GM21619 (cell line): ENCODE measurements at regions not wholly inside any gene's neighbourhood (a gene's known extent, or its start where the extent isn't known, plus 50 kb on each side); places are given as distances from the start of the nearest gene placed in this dataset.
"Not testable (repeated sequence)": the region's sequence is repeated elsewhere in the genome, so short reads cannot be mapped to it uniquely, and the experiment has no call there.

ENCODE experiments used
- ATAC-seq: cut with Tn5 transposase; IDR thresholded peaks from one replicate; pipeline ENCODE4 v1.9.1; 2021; ENCODE audit not compliant: unreplicated experiment

DNA sequence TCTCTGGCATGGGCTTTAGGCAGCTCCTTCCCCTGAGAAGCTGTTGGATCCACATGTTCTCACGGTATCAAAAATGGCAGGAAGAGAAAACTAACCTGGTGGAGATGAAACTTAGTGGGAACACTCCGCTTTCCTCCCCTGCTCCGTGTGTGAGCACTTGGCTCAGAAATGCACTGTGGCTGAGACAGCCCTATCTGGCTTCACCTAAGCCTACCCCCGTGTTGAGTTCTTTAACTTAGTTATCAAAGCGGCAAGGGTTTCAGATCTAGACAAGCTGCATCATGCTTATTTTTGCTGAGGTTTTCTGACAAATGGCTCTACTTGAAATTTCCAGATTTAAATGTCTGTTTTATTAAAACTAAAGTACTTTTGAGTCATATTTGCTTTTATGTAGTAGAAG lies 221.6 kb upstream of the PLGLB2 start:
- ATAC-seq: not testable (repeated sequence)

DNA sequence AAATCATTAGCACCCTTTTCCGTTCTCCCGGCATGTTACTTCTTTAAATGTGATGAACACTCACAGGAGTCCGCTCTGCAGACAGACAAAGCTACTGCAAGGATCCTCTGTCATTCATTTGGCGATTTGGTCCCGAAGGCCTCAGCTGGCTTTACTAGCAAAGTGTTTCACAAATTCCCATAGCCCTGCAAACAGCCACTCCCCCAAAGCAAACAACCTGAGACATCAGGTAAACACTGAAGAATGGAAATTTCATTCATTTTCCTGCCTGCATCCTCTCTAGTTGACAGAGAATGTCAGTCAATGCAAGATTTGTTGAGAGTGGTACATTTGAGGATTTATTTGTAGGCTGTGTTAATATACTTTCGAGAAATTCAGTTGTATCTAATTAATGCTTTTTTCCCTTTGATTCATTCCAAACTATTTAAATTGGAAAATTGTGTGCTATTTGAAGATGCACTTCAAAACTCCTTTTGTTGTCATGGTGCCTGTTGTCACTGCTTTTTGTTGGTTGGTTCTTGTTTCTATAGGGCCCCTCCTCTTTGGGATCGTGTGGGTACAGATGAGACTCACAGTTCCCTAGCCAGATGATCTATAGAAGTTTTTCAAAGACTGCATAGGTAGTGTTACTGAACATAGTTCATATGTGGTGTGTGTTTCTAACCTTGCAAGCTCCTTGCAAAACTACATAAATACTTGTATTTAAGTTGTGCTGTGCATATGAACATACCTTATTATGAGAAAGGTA lies 215.7 kb upstream of the PLGLB2 start:
- not testable (repeated sequence) for ATAC-seq

DNA sequence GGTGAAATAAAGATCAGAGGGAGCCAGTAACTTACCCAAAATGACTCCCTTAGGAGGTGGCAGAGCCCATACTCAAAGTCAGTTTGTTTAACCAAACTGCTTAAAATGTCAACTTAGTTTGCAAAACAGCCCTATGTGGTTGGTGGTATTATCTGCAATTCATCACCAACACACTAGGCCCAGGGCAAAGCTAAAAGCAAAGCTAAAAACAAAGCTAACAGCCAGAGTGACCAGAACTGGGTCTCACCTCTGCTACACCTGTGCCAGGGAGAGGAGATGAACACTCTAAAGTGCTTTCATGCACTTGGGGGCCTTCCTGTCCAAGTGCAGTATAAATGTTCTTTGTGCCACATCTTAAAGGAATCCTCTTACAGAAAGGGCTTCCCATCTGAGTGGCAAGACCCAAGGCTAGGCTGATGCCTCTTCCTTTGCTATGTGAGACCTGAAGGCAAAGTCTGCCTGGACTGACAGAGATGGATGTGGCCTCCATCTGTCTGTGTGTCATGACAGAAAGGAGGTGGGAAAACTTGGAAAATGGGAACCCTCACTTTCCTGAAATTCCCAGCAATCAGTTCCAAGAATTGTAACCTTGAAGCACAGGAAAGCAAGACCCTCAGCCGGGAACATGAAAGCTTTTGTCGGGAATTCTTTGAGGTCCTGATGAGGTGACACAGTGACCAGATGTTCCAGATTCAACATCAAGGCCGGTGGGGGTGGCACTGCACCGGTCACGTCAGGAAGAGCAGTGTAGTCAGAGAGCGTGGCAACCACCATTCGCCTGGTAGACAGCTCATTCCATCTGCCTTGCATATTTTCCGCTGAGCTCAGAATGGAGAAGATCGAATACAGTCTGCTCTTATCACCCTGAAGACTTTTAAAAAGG lies 214.3 kb upstream of the PLGLB2 start:
- not testable (repeated sequence) for ATAC-seq

DNA sequence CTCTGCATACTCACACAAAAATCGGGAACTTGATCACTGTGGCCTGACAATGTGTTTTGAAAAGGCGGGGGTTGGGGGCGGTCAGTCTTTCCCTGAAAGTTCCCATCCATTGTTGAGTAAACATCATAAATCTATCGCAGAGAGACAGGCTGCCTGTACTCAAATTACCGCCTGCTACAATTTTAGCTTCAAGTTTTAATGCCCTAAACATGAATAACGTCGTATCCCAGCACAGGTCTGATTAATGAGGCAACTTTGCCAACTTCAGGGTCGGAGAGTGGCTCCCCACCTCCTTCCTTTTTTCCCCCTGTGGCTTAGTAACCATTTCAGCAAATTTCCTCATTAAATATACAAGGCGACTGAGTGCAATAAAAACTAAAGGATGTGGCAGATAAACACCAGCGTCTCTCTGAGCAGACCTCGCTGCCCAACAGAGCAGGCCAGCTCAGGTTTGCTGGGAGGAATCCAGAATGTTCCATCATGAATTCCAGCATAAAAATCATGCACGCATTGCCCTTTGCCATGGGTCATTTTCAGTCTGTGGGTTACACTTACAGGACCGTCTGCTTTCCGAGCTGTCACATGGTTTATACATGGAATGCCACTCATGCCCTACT lies 213.5 kb upstream of the PLGLB2 start:
- ATAC-seq: not testable (repeated sequence)

DNA sequence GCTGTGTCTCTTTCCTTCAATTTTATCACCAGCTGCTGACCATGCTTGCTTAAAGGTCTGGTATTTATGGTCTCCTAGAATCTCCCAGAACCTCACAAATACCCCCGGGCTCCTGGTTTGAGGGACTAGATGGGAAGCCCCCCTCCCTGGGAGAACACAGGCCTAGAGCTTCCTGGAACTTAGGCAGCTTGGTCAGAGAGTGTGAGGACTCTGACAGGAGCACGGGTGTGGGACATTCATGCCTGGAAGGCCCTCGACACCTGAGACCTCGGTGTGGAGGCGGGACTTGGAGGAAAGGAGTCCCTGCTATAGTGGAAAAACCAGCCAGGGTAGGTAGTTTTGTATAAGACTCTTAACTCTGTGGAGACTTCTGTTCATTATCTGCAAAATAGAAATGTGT lies 211.5 kb upstream of the PLGLB2 start:
- ATAC-seq: not testable (repeated sequence)

DNA sequence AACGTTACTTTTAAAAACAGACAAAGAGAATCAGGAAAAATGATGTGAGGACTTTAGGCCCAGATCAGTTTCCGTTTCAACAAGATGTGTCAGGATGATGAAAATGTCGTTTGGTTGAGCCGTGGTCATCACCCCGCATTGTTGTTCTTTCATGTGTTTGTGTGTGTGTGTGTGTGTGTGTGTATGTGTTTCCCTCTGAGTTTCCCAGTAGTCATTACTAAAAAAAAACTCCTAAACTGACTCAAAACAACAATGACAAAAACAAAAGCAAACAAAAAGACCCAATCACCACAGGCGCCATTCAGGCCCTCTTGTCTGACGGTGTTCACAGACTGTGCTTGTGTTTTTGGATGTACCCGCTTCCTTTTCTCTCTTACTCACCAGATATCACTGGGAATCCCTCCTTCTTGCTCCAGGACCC lies 210.6 kb upstream of the PLGLB2 start:
- ATAC-seq: not testable (repeated sequence)

DNA sequence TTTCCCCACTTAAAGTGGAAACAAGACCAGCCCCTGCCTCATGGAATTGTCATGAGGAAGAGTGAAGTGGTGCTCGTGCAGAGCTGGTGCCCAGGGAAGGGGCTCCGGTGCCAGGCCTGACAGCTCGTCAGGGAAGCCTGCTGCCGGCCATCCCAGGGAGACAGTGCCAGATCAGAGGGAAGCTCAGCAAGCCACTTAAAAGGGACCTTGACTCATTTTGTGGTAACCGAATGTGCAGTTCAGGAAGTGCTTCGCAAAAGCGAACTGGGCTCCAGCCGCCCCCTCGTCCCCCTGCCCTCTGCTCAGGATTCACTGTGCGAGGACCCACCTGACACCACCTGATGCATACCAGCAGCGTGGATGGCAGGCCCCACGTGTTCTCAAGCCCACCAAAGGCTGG lies 209.6 kb upstream of the PLGLB2 start:
- ATAC-seq: not testable (repeated sequence)

DNA sequence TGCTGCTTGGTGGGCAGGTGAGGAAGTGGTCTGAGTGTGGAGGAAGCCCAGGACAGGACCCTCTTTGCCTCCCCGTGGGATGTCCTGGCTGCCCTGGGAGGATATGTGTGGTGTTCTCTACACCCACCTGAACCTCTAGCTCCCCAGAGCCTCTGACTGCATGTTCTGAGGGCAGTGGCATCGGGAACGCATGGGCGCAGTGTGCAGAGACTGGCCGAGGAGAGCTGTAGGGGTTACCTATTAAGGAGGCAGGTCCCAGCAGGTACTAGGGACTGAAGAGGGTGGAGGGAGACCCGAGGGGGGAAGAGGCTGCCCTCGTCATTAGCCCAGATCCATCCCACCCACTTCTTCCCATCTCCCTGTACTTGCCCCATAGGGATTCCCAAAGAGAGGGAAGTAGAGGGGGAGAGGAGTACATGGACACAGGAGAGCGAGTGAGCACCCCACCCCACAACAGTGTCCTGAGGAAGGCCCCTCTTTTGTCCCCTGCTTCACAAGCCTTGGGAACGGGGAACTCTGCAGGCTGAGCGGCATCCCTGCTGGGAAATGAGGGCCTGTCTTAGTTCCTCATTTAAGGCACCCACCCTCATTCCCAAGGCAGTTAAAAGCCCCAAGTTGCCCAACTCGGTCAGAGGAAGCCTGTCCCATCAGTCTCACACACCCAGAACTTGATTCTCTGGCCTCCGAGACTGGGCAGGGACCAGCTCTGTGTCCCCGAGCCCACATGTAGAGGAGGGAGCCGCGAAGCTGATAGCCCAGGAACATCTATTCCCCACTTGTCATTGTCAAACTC lies 208.5 kb upstream of the PLGLB2 start:
- ATAC-seq: not testable (repeated sequence)

DNA sequence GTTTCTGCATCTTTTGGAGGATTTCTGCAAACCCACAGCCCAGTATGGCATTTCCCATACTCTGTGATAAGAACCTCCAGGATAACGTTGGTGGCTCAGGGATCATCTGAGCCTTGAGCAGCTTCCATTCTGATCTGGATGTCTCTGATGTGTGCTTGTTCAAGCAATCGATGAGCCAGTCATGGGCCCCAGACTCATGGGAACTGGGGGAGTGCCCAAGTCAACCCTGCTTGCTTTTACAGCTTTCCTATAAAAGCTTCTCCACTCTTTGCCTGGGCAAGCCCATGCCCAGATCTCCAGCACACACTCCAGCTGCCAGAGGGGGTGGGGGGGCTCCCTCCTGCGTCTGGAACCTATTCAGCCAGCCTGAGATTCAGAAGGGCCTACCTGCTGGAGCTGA lies 207.6 kb upstream of the PLGLB2 start:
- not testable (repeated sequence) for ATAC-seq

DNA sequence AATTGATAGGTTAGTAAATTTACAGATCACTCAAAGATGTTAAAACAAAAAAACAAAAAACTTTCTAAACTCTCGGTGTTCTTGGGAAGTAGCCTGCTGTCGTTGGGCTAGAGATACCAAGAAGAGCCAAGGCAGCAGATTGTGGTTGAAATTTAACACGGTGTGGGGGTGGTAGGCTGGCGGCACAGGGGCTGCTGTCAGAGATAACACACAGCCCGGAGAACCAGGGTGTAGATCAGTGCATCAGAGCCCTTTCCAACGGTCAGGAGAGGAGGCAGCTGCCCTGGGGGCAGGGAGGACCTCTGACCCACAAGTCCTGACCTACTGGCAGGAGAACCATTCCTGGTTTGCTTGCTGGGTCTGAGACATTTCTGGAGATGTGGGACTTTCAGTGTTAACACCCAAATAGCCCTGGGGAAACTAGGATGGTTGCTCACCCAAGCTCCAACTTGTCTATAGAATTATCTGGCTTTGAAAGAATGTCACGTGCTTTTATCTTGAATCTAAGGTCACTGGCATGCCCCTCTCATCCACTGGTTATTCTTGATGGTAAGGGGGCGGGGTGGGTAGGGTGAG lies 205.2 kb upstream of the PLGLB2 start:
- not testable (repeated sequence) for ATAC-seq

DNA sequence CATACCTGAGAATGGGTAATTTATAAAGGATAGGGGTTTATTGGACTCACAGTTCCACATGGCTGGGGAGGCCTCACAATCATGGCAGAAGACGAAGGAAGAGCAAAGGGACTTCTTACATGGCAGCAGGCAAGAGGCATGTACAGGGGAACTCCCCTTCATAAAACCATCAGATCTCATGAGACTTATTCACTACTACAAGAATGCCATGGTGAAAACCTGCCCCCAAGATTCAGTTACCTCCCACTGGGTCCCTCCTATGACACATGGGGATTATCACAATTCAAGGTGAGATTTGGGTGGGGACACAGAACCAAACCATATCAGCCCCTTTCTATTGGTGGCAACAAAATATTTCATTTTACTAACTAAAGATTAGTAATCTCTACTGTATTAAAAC lies 204.1 kb upstream of the PLGLB2 start:
- ATAC-seq: not testable (repeated sequence)

DNA sequence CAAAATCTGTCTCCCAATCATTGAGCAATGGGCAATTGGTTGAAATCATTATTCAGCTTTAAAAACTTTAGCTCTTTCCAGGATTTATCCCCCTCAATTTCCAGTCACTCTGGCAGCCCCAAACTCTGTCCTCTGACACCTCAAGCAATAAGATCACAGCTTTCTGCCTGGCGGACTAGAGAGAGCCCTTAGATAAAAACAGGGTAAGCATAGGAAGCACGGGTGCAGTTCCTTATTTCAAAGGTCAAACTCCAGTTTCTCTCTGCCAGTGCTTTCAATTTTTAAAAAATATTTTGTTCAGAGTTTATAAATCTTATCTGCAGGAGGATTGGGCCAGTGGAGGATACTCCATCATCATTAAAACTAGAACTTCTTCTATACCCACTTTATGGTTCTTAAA lies 200.8 kb upstream of the PLGLB2 start:
- not testable (repeated sequence) for ATAC-seq

DNA sequence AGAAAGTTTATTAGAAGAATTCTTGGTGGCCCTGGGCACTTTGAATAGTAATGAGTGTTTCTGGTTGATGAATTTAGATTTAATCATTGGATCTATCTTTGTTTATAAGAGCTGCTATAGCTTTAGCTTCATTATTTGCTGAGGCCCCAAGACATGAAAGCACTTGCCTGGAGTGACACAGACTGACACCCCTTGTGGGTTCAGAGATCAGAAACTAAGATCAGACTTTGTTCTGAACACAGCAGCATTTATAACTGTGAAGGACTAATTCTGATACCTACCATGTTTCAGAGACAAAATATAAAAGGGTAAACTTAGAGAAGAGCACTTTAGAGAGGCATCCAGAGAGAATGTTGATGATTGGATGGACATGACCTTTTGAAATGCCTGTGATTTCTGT lies 199.9 kb upstream of the PLGLB2 start:
- not testable (repeated sequence) for ATAC-seq

DNA sequence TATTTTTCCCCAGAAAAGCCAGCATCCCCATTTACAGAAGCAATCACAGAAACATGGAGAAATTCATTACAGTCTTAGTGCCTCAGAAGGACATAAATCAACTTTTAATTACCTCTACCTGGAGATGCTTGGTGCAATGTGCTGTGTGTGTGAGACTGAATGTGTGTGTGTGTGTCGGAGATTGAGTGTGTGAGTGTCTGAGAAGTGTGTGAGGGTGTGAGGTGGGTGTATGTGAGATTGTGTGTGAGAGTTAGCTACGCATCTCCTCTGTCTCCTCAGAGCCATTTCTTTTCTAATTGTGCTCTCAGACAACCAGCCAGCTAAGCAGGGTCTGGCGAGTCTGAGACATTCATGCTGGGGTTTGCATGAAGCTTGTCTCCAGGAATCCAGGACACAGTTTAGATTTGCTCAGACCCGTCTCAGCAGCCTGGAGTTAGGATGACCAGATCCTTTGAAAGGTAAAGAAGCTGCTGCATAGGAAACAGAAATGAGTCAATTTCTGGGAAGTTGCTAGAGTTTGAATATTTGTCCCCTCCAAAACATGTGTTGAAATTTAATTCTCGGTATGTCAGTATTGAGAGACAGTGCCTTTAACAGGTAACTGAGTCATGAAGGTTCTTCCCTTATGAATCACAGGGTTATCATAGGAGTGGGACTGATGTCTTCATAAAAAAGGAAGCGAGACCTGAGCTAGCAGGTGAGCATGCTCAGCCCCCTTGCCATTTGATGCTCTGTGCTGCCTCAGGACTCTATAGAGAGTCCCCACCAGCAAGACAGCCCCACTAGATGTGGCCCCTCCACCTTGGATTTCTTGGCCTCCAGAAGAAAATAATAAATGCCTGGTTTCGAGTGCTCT lies 199.0 kb upstream of the PLGLB2 start:
- not testable (repeated sequence) for ATAC-seq

DNA sequence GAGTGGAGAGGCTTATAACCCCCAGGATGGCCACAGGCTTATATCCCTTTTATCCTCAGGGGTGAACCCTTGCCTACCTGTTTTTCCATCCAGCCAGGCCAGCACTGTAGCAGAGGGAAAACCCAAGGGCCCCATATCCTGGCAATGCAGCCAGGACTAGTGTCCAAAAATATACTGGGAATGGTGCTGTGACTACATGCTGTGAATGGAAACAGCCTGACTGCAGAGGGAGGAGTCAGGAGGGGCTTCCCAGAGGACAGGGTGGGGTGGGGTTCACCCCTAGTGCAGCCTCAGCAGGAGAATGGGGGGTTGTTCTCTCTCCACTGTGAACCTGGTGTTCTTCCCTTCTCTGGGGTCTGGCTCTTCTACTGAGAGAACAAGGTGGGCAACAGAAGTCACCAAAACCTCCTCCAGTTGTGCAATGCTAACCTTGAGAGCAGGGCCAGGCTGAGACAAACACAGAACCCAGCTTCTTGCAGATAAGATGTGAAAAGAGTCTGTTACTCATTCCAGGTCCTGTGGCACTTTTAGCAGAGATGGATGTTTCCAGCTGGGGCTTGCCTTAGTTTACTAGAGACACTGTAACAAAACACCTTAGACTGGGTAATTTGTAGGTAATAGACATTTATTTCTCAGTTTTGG lies 198.2 kb upstream of the PLGLB2 start:
- not testable (repeated sequence) for ATAC-seq

DNA sequence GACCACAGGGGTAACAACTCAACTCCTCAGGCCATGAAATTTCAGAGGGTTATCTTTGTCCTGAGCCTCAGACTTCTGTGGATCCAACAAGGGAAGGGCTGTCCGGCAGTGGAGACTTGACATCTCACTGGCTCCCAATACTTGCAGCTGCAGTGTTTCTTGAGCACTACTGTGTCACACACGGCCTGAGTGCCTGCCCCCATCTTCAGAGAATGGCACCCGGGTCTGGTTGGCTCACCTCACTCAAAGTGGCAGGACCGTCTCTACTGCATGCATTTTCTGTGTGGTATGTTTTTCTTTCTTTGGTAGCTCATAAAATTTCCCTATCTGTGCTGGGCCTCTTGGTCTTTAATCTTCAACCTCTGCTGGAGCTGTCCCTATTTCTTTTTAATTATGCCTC lies 193.2 kb upstream of the PLGLB2 start:
- not testable (repeated sequence) for ATAC-seq

DNA sequence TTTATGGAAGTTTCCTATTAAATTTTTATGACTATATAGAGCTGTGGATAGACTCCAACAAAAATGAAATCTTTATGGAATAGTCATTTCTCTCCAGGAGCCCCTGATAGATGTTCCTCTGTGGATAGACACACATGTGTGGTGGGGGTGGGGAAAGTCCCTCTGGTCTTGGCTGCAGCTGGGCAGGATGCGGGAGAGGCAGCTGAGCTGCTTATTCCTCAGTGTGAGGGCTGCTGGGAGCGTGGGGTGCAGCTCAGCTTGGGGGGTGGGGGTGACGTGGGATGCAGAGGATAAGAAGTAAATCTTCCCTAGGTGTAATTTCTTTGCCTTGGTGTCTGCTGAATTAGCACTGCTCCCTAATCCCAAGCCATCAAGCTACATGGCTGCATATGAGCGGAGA lies 192.8 kb upstream of the PLGLB2 start:
- not testable (repeated sequence) for ATAC-seq

DNA sequence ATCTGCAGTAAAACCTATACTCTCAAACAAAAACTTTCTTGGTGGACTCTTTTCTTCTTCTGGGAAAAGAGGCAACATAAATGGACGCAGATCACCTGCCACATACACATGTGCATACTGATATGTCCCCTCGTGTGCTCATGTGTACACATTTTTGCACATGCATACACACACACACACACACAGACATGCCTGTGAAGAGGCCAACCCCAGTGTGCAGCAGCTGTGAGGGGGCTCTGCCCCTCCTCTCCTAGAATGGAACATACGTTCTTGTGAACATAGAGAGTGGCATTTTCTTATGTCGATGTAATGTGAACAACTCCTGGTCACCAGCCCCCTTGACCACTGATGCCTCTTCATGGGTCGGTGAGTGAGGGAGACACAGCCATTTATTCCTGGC lies 188.9 kb upstream of the PLGLB2 start:
- ATAC-seq: not testable (repeated sequence)

DNA sequence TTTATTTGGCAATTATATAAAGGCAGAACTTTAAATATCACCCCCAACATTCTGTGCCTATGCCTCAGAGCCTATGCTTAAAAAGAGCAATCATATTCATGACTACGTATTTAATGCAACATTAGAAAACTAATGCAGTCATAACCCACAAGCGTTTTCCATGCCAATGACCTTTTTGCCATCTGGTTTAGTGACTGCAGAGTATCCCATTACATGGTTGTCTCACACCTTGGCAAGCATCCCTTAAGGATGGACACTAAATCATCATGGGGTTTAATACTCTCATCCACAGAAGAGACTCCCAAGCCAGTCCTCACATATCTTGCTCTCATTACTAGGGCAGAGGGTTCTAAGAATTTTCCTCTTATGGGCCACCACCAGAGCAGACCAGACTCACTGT lies 188.2 kb upstream of the PLGLB2 start:
- ATAC-seq: not testable (repeated sequence)
